HCT116 (cell line): ENCODE measurements at regions not wholly inside any gene's neighbourhood (a gene's known extent, or its start where the extent isn't known, plus 50 kb on each side); places are given as distances from the start of the nearest gene placed in this dataset.

Experiments
- ATAC-seq: fragments of 200-7000 bp; cut with Tn5 transposase; 2 replicates; pipeline ENCODE4 v1.9.1; 2020; ENCODE audit warnings: mild to moderate bottlenecking, moderate library complexity
- BruUV-seq: library from RNA; stranded (reverse); fragments of 400-500 nt; replicated peaks from 2 replicates; lab custom pipeline; 2021; lab: Mats Ljungman, UMichigan
- CTCF ChIA-PET: fragments of 300-600 bp; sonication (Branson Sonifier 250); formaldehyde crosslinking; loops from one replicate; lab custom pipeline; 2021; ENCODE audit warnings: antibody characterized with exemption; lab: Charles Lee
- POLR2A ChIA-PET: fragments of 300-600, 350-600 bp; sonication (Branson Sonifier 250); formaldehyde crosslinking; loops from one replicate; lab custom pipeline; 2021; ENCODE audit warnings: antibody characterized with exemption; lab: Charles Lee
- RAD21 ChIA-PET, 2 experiments: fragments of 300-600 bp; sonication (Branson Sonifier 250); formaldehyde crosslinking; loops; one replicate each; lab custom pipeline; 2023; ENCODE audit warnings: low total read pairs in 2 of 2; ENCODE audit not compliant: uncharacterized antibody in 2 of 2, unreplicated experiment in 2 of 2, low non-redundant PET in 1 of 2; lab: Charles Lee
- DNase-seq: peaks from one replicate; pipeline ENCODE4 v3.0.0-alpha.2; 2010; ENCODE audit warnings: low read depth, low spot score
- H2AFZ ChIP-seq: fragments of 200-600 bp; shearing (Covaris generic), sonication (generic); 2 replicates; pipeline ENCODE4 v1.6.1; 2017; ENCODE audit warnings: low read depth, mixed run types, mixed read lengths, antibody characterized with exemption, low read length; ENCODE audit not compliant: poor library complexity, severe bottlenecking
- H3K27ac ChIP-seq: 2 replicates; pipeline ENCODE4 v1.5.1; 2012; ENCODE audit warnings: low read depth, low read length
- H3K27me3 ChIP-seq: fragments of 200-600 bp; sonication (generic); 2 replicates; pipeline ENCODE4 v1.6.1; 2016; ENCODE audit warnings: mixed run types, low read length, mixed read lengths; ENCODE audit not compliant: insufficient read depth
- H3K36me3 ChIP-seq, 2 experiments: fragments of 200-500 bp in 1 of 2; fragments of 200-600 bp in 1 of 2; sonication (Bioruptor generic) in 1 of 2; sonication (generic) in 1 of 2; 2 replicates each; pipeline versions ENCODE4 v1.5.1 to v1.6.1; 2014 to 2016; ENCODE audit warnings: low read length in 2 of 2, inconsistent platforms in 1 of 2, mixed read lengths in 1 of 2, mixed run types in 1 of 2; ENCODE audit not compliant: insufficient read depth in 2 of 2, control insufficient read depth in 1 of 2
- H3K4me1 ChIP-seq, 2 experiments: fragments of 200-600 bp in 1 of 2; sonication (generic) in 1 of 2; 2 replicates each; pipeline versions ENCODE4 v1.5.1 to v1.6.1; 2012 to 2017; ENCODE audit warnings: low read length in 2 of 2, inconsistent platforms in 1 of 2, mild to moderate bottlenecking in 1 of 2, mixed read lengths in 1 of 2, mixed run types in 1 of 2, moderate library complexity in 1 of 2; ENCODE audit not compliant: insufficient read depth in 2 of 2, control insufficient read depth in 1 of 2
- H3K4me2 ChIP-seq: fragments of 200-600 bp; sonication (generic); 2 replicates; pipeline ENCODE4 v1.6.1; 2017; ENCODE audit warnings: mixed run types, low read length, mixed read lengths
- H3K4me3 ChIP-seq, 2 experiments: fragments of 200-600 bp in 1 of 2; sonication (generic) in 1 of 2; replicated peaks in 1 of 2; 2 replicates each; pipeline ENCODE4 v1.5.1; 2011 to 2016; ENCODE audit warnings: low read length in 2 of 2, control low read depth in 1 of 2, low read depth in 1 of 2, mild to moderate bottlenecking in 1 of 2, mixed read lengths in 1 of 2, mixed run types in 1 of 2
- H3K79me2 ChIP-seq: fragments of 200-600 bp; sonication (generic); 2 replicates; pipeline ENCODE4 v1.6.1; 2017; ENCODE audit warnings: mild to moderate bottlenecking, mixed run types, low read length, moderate library complexity, mixed read lengths; ENCODE audit not compliant: insufficient read depth
- H3K9ac ChIP-seq: fragments of 200-600 bp; sonication (generic); 2 replicates; pipeline ENCODE4 v1.6.1; 2016; ENCODE audit warnings: low read length, mixed read lengths
- H3K9me2 ChIP-seq: fragments of 200-600 bp; sonication (generic), shearing (Covaris generic); 2 replicates; pipeline ENCODE4 v1.6.1; 2017; ENCODE audit warnings: mixed run types, mild to moderate bottlenecking, moderate library complexity; ENCODE audit not compliant: insufficient read depth
- H3K9me3 ChIP-seq, 2 experiments: fragments of 200-500 bp in 1 of 2; fragments of 200-600 bp in 1 of 2; sonication (Bioruptor generic) in 1 of 2; sonication (generic) in 1 of 2; 2 replicates each; pipeline ENCODE4 v1.6.1; 2014 to 2017; ENCODE audit warnings: low read length in 2 of 2, mixed read lengths in 2 of 2, inconsistent platforms in 1 of 2, low read depth in 1 of 2, mild to moderate bottlenecking in 1 of 2, mixed run types in 1 of 2, moderate library complexity in 1 of 2; ENCODE audit not compliant: control insufficient read depth in 1 of 2, insufficient read depth in 1 of 2
- H4K20me1 ChIP-seq: fragments of 200-600 bp; sonication (generic), shearing (Covaris generic); 2 replicates; pipeline ENCODE4 v1.6.1; 2017; ENCODE audit warnings: mixed run types, mild to moderate bottlenecking, moderate library complexity; ENCODE audit not compliant: insufficient read depth
- CTCF ChIP-seq, 3 experiments: fragments of 200-600 bp in 1 of 3; sonication (generic) in 1 of 3; IDR thresholded peaks in 2 of 3; conservative IDR thresholded peaks in 1 of 3; 2 replicates each; pipeline ENCODE4 v1.5.1; 2012 to 2017; ENCODE audit warnings: low read depth in 2 of 3, low read length in 2 of 3, antibody characterized with exemption in 1 of 3, borderline replicate concordance in 1 of 3, control low read depth in 1 of 3, mild to moderate bottlenecking in 1 of 3, mixed read lengths in 1 of 3, mixed run types in 1 of 3, moderate library complexity in 1 of 3; ENCODE audit not compliant: insufficient read depth in 1 of 3
- EZH2 ChIP-seq: fragments of 200-600 bp; sonication (generic); IDR thresholded peaks from 2 replicates; pipeline ENCODE4 v1.6.1; 2017; ENCODE audit warnings: antibody characterized with exemption, mixed run types
- FOSL1 ChIP-seq: IDR thresholded peaks from 2 replicates; pipeline ENCODE4 v1.6.1; 2012; ENCODE audit warnings: low read depth
- JUND ChIP-seq: IDR thresholded peaks from 2 replicates; pipeline ENCODE4 v1.6.1; 2012
- POLR2AphosphoS5 ChIP-seq: IDR thresholded peaks from 2 replicates; pipeline ENCODE4 v1.6.1; 2011; ENCODE audit warnings: mild to moderate bottlenecking, low read depth, low read length, moderate library complexity
- SP1 ChIP-seq: IDR thresholded peaks from 2 replicates; pipeline ENCODE4 v1.6.1; 2012; ENCODE audit warnings: low read depth
- intact Hi-C: fragments of 100-400 bp; cut with micrococcal nuclease; formaldehyde crosslinking; loops from 2 replicates; pipeline ENCODE4 v1.10.0; 2022
- TF ChIP-seq, protein P1 (sequence below): IDR thresholded peaks from 2 replicates; pipeline ENCODE4 v1.6.1; 2011; ENCODE audit warnings: mild to moderate bottlenecking, low read length, moderate library complexity; ENCODE audit not compliant: insufficient replicate concordance; ENCODE audit errors: extremely low read depth

DNA sequence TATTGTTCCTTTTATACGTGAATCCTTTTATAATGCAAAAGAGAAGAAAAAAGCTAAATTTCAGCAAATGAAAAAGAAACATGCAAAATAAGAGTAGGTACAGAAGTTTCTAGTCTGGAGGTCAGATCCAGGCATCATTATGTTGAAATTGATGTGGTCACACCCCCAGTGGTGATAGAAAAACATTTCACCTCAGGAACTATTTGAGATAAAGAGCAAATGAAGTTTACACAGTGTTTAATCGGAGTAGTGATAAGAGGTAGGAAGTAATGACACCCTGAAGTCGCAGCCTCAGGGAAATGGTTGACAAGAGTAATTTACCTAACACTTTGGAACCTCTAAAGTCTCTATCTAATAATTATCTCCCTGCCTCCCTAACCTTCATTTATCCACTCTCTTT is 536.0 kb upstream of the STEAP1 start (continued):
- TF ChIP-seq EZH2 (no peak), CTCF (IDR thresholded peaks at IDR 0.05 in 2 of 3, conservative IDR thresholded peaks at IDR 0.05 in 1 of 3; ENCODE audit: borderline replicate concordance in 1 of 3, insufficient read depth in 1 of 3, low read depth in 2 of 3, low read length in 2 of 3) (no peak; a peak in 1 of 6 replicates)

- CTCF ChIA-PET: interaction anchor here (0.7 to 1.9 kb wide), 10 partner anchors 10 to 1378 kb away, joined by 3 to 14 read pairs (median 5); no protein-coding TSS in a partner anchor
- no peak for TF ChIP-seq FOSL1
- no peak for TF ChIP-seq POLR2AphosphoS5
- TF ChIP-seq, protein P1, sequence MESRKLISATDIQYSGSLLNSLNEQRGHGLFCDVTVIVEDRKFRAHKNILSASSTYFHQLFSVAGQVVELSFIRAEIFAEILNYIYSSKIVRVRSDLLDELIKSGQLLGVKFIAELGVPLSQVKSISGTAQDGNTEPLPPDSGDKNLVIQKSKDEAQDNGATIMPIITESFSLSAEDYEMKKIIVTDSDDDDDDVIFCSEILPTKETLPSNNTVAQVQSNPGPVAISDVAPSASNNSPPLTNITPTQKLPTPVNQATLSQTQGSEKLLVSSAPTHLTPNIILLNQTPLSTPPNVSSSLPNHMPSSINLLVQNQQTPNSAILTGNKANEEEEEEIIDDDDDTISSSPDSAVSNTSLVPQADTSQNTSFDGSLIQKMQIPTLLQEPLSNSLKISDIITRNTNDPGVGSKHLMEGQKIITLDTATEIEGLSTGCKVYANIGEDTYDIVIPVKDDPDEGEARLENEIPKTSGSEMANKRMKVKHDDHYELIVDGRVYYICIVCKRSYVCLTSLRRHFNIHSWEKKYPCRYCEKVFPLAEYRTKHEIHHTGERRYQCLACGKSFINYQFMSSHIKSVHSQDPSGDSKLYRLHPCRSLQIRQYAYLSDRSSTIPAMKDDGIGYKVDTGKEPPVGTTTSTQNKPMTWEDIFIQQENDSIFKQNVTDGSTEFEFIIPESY: no peak
- TF ChIP-seq JUND: no peak
- TF ChIP-seq SP1: no peak
- TF ChIP-seq, all 23 proteins: peak for 0
- H3K27ac ChIP-seq: no peak overlapping the region
- H3K9ac ChIP-seq: no peak overlapping the region
- H3K79me2 ChIP-seq: no peaks in the 10 kb centered on the region
- no peaks in the 10 kb centered on the region for H3K9me2 ChIP-seq
- H3K4me2 ChIP-seq: no peak overlapping the region
- no peak overlapping the region for H2AFZ ChIP-seq
- H3K27me3 ChIP-seq: no peaks in the 10 kb centered on the region
- H3K9me3 ChIP-seq: no peaks in the 10 kb centered on the region
- ATAC-seq (no peak), DNase-seq (no peak)
- no peaks in the 10 kb centered on the region for H3K4me1 ChIP-seq
- no peak overlapping the region for H3K4me3 ChIP-seq
- intact Hi-C loops: loop anchor here (2.0 to 5.0 kb wide), 2 partner anchors 1075 to 1380 kb away; no protein-coding TSS in a partner anchor
- BruUV-seq: no TSS peak
- H4K20me1 ChIP-seq: no peaks in the 10 kb centered on the region
- RAD21 ChIA-PET: no interaction called here
- H3K36me3 ChIP-seq: no peaks in the 10 kb centered on the region
- POLR2A ChIA-PET: no interaction called here
Measured at GRCh38 chr7:89621925-89622641, 532.2 kb upstream of the STEAP1 start.
